Thymus (tissue), 11 donors: ENCODE measurements at regions not wholly inside any gene's neighbourhood (a gene's known extent, or its start where the extent isn't known, plus 50 kb on each side); places are given as distances from the start of the nearest gene placed in this dataset.
A peak's percentile ranks its signal among the peaks of the same experiment; 100 is the strongest.

Experiments
- DNase-seq, 9 donors: peaks; one replicate each; pipeline ENCODE4 v3.0.0-alpha.2; 2013; ENCODE audit warnings: low spot score in 9 of 9, low read depth in 6 of 9, missing footprints in 1 of 9
- H3K27ac ChIP-seq, 2 donors: one replicate each; pipeline ENCODE4 v1.5.1; 2013; ENCODE audit warnings: control low read depth in 1 of 2, low read depth in 1 of 2, low read length in 1 of 2, mild to moderate bottlenecking in 1 of 2, moderate library complexity in 1 of 2
- H3K27me3 ChIP-seq, 2 donors: one replicate each; pipeline ENCODE4 v1.5.1; 2013; ENCODE audit warnings: low read length in 1 of 2; ENCODE audit not compliant: control insufficient read depth in 2 of 2, insufficient read depth in 1 of 2
- H3K36me3 ChIP-seq, 2 donors: one replicate each; pipeline ENCODE4 v1.5.1; 2013; ENCODE audit warnings: low read length in 1 of 2, mild to moderate bottlenecking in 1 of 2, moderate library complexity in 1 of 2; ENCODE audit not compliant: control insufficient read depth in 2 of 2, insufficient read depth in 2 of 2
- H3K4me1 ChIP-seq, 2 donors: one replicate each; pipeline ENCODE4 v1.5.1; 2013; ENCODE audit warnings: low read length in 2 of 2; ENCODE audit not compliant: control insufficient read depth in 2 of 2, insufficient read depth in 2 of 2
- H3K4me3 ChIP-seq, 2 donors: one replicate each; pipeline ENCODE4 v1.5.1; 2013; ENCODE audit warnings: low read length in 2 of 2, control low read depth in 1 of 2, mild to moderate bottlenecking in 1 of 2
- H3K9me3 ChIP-seq, 2 donors: one replicate each; pipeline ENCODE4 v1.5.1; 2013; ENCODE audit warnings: low read length in 1 of 2, mild to moderate bottlenecking in 1 of 2; ENCODE audit not compliant: control insufficient read depth in 2 of 2, insufficient read depth in 1 of 2
- WGBS: extraction: QIAGEN DNeasy Blood & Tissue Kit; methylation state at CpG from one replicate; pipeline ENCODE4 v1.1.7; 2013; 5-methylcytosine and 5-hydroxymethylcytosine counted together
- donor health status: healthy.

GRCh38 chr4:133379681-133380438 is 230.8 kb downstream of the PCDH10 start:
- 96% methylated on average over 22 of the region's 22 CpGs for WGBS
- H3K4me3 ChIP-seq, result no peak overlapping the region
- H3K9me3 ChIP-seq, result peaks cover 0 to 3% of the 10 kb centered on the region in 2 donors
- H3K4me1 ChIP-seq, result no peaks in the 10 kb centered on the region
- DNase-seq, result no peak
- no peaks in the 10 kb centered on the region for H3K36me3 ChIP-seq
- H3K27ac ChIP-seq, result no peak overlapping the region
- no peaks in the 10 kb centered on the region for H3K27me3 ChIP-seq

- WGBS, result 93% methylated on average over 2 of the region's 2 CpGs
- Histone ChIP-seq H3K4me3 (no peak overlapping the region), H3K27ac (no peak overlapping the region), H3K9me3 (peaks cover 0 to 3% of the 10 kb centered on the region in 2 donors), H3K4me1 (no peaks in the 10 kb centered on the region), H3K27me3 (no peaks in the 10 kb centered on the region), H3K36me3 (no peaks in the 10 kb centered on the region)
- no peak for DNase-seq
Observed at GRCh38 chr4:133377286-133377685, 228.2 kb downstream of the PCDH10 start.

DNA sequence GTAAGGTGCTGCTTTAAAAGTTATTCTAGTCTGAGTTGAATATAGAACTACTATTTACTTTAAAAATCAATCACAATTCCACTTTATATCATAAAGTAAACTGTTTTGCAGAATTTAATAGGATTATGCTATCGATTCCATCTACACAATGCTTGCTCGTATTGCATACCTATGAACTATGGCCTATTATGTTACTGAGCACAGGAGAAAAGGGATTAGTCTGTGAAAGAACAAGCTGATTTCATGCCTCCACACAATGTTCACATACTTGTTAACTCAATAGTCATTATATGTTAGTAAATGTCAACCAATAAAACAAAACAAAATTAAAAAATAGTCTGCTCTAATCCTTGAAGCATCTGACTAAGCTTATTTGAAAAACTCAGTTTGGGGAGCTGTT is 223.6 kb downstream of the PCDH10 start:
- H3K36me3 ChIP-seq, result no peaks in the 10 kb centered on the region
- H3K9me3 ChIP-seq, result no peaks in the 10 kb centered on the region
- H3K27ac ChIP-seq, result no peak overlapping the region
- 95% methylated on average over 2 of the region's 2 CpGs for WGBS
- H3K4me3 ChIP-seq, result no peak overlapping the region
- no peaks in the 10 kb centered on the region for H3K4me1 ChIP-seq
- H3K27me3 ChIP-seq, result no peaks in the 10 kb centered on the region
- DNase-seq, result no peak

GRCh38 chr4:133355633-133356032 is 206.5 kb downstream of the PCDH10 start:
- no peaks in the 10 kb centered on the region for H3K36me3 ChIP-seq
- no peaks in the 10 kb centered on the region for H3K9me3 ChIP-seq
- H3K27ac ChIP-seq, result no peak overlapping the region
- DNase-seq, result no peak
- no peak overlapping the region for H3K4me3 ChIP-seq
- no peaks in the 10 kb centered on the region for H3K4me1 ChIP-seq
- WGBS, result 88% methylated on average over 3 of the region's 3 CpGs
- no peaks in the 10 kb centered on the region for H3K27me3 ChIP-seq

GRCh38 chr4:133347409-133347808 is 198.3 kb downstream of the PCDH10 start:
- no peak for DNase-seq
- Histone ChIP-seq H3K27ac (no peak overlapping the region), H3K9me3 (no peaks in the 10 kb centered on the region), H3K36me3 (no peaks in the 10 kb centered on the region), H3K4me1 (no peaks in the 10 kb centered on the region), H3K4me3 (no peak overlapping the region), H3K27me3 (no peaks in the 10 kb centered on the region)
- WGBS, result 76% methylated on average over 1 of the region's 1 CpG

DNA sequence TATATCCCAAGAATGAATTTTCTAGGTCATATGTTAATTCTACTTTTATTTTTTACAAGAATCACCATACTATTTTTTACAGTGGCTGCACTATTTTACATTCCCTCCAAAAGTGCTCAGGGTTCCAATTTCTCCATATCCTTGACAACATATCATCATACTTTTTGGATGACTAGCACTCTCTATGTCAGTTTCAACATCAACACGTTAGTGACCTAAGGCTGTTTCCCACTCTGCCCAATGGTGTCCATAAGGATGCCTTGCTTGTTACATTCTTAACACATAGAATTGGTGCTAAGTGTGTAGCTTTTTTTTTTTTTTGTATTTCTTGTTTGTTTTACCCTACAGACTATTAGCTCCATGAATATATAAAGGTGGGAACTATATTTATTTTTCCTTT is 175.4 kb downstream of the PCDH10 start:
- Histone ChIP-seq H3K27me3 (no peaks in the 10 kb centered on the region), H3K27ac (no peak overlapping the region), H3K4me1 (no peaks in the 10 kb centered on the region), H3K4me3 (no peak overlapping the region), H3K36me3 (no peaks in the 10 kb centered on the region), H3K9me3 (no peaks in the 10 kb centered on the region)
- no peak for DNase-seq
- 90% methylated on average over 1 of the region's 1 CpG for WGBS

GRCh38 chr4:133323670-133324069 is 174.6 kb downstream of the PCDH10 start:
- WGBS, result 96% methylated on average over 3 of the region's 3 CpGs
- Histone ChIP-seq H3K4me3 (no peak overlapping the region), H3K36me3 (no peaks in the 10 kb centered on the region), H3K9me3 (no peaks in the 10 kb centered on the region), H3K4me1 (no peaks in the 10 kb centered on the region), H3K27ac (no peak overlapping the region), H3K27me3 (no peaks in the 10 kb centered on the region)
- no peak for DNase-seq

GRCh38 chr4:133320576-133321170 is 171.6 kb downstream of the PCDH10 start:
- no peak overlapping the region for H3K27ac ChIP-seq
- no peaks in the 10 kb centered on the region for H3K27me3 ChIP-seq
- no peak overlapping the region for H3K4me3 ChIP-seq
- no peaks in the 10 kb centered on the region for H3K36me3 ChIP-seq
- WGBS, result 24% methylated on average over 2 of the region's 2 CpGs
- no peaks in the 10 kb centered on the region for H3K9me3 ChIP-seq
- peak in 5 of 9 donors; percentile 0 to 49 (median 16) for DNase-seq
- no peaks in the 10 kb centered on the region for H3K4me1 ChIP-seq

- no peak overlapping the region for H3K4me3 ChIP-seq
- DNase-seq, result no peak
- WGBS, result 91% methylated on average over 5 of the region's 5 CpGs
Observed at GRCh38 chr4:133316909-133317308, 167.8 kb downstream of the PCDH10 start.

More at GRCh38 chr4:133316909-133317308, 167.8 kb downstream of the PCDH10 start:
- Histone ChIP-seq H3K27ac (no peak overlapping the region), H3K36me3 (no peaks in the 10 kb centered on the region), H3K9me3 (no peaks in the 10 kb centered on the region), H3K4me1 (no peaks in the 10 kb centered on the region), H3K27me3 (no peaks in the 10 kb centered on the region)
